GM19043 (cell line): ENCODE measurements at regions not wholly inside any gene's neighbourhood (a gene's known extent, or its start where the extent isn't known, plus 50 kb on each side); places are given as distances from the start of the nearest gene placed in this dataset.

Experiments
- ATAC-seq: cut with Tn5 transposase; IDR thresholded peaks from one replicate; pipeline ENCODE4 v1.9.1; 2021; ENCODE audit warnings: low read depth; ENCODE audit not compliant: unreplicated experiment

DNA sequence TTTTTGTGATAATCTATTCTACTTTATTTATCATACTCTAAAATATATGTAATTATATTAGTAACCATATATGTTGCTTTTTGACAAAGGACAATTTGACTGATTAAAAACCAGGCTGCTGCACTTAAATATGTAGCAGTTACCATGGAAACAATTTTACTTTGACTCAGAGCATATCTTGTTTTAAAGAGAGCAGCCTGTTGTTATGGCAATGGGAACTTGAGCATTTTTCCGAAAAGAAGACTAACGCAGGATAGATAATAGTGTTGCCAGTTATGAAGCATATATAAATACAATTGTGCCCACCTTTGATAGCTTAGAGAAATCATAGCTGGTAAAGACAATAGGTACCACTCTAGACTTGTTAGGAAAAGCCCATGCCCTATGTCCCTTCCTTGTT lies 283.0 kb downstream of the GASK1B start:
- ATAC-seq = no peak

- no peak for ATAC-seq
Measured at GRCh38 chr4:157888281-157888680, 284.5 kb downstream of the GASK1B start.

- no peak for ATAC-seq
Measured at GRCh38 chr4:157887316-157887715, 285.5 kb downstream of the GASK1B start.

- ATAC-seq = no peak
Measured at GRCh38 chr4:157886645-157887044, 286.2 kb downstream of the GASK1B start.

DNA sequence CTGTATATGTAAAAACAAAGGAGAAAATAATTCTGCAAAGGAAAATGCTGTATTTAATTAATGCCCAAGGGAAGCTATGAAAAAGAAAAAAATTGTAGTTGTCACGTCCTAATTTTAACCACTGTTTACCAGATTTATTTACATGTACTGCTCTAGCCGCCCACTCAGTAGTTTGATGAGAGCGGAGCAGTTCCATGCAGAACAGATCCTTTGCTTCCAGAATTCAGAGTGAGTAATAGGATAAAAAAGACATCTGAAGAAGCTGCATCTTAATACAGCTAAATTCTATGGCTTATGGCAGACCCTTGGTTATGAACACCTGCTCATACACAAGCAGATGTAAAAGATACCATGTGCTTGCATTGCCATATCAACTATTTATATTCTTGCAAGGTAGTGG lies 287.0 kb downstream of the GASK1B start:
- ATAC-seq = no peak

DNA sequence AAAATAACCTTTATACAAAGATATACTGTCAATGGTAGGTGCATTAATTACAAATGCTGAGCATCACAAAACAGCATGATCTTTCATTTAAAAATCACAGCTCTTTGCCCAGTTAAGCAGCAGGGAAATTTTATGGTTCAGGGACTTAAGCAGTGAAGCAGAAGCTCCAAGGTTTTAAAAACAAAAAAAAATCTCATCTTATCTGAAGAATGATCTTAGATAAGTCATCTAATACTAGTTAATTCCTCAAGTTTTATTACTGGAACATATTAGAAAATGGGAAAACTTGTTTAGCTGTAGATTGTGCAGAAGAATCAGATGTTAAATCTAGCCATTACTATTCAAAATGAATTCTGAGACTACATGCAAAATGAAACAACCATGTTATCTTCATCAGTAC lies 289.9 kb downstream of the GASK1B start:
- ATAC-seq = no peak

DNA sequence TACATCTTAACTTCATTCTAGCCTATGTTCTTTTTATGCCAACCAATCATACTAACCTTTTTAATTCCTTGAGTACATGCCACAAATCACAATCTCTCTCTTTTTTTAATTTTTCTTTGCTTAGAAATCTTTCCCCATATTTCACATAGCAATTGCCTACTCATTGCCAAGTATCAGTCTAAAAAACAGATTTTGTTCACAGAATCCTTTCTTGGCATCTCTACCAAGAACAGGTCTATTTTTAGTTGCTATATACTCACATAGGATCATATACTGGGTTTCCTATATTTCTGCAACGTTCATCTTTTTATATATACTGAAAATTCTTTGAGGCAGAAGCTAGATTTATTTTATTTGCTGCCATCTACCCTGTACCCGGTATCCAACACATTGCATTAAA lies 292.1 kb downstream of the GASK1B start:
- ATAC-seq = no peak

- no peak for ATAC-seq
Measured at GRCh38 chr4:157854819-157855218, 318.0 kb downstream of the GASK1B start.

- no peak for ATAC-seq
Measured at GRCh38 chr4:157840648-157841047, 332.2 kb downstream of the GASK1B start.

DNA sequence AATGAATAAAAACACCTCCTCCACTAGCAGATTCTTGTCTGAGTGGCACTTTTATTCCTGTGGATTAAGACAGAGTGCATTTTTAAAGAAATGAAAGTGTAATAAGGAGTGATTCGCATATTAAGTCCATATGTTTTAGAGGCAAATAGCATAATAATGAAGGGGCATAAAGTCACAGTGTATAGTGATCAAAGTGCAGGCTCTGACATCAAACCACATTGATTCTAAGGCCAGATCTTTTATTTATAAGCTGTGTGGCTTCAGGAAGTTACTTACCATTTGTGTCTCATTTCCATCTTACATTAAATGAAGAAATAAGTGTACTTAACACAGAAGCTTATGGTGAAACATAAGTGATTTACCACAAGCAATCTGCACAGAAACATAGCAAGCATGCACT lies 332.8 kb downstream of the GASK1B start:
- ATAC-seq = no peak

DNA sequence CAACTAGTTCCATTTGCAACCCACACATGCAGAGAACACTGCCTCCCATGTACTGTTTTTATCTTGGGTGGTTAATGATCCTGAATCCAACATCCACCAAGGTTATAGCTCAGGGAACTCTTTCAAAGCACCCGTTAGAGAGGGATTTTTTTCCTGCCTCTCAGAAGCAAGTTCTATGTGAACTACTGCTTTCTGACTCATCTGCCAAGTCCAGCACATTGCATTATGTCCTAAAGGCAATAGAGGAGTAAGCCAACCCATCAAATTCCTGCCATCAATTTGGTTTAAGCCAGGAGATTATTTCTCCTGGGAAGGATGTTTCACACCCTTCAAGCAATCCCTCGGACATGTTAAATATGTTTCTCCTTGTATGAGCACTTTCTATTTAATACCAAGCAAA lies 334.5 kb downstream of the GASK1B start:
- ATAC-seq = no peak

DNA sequence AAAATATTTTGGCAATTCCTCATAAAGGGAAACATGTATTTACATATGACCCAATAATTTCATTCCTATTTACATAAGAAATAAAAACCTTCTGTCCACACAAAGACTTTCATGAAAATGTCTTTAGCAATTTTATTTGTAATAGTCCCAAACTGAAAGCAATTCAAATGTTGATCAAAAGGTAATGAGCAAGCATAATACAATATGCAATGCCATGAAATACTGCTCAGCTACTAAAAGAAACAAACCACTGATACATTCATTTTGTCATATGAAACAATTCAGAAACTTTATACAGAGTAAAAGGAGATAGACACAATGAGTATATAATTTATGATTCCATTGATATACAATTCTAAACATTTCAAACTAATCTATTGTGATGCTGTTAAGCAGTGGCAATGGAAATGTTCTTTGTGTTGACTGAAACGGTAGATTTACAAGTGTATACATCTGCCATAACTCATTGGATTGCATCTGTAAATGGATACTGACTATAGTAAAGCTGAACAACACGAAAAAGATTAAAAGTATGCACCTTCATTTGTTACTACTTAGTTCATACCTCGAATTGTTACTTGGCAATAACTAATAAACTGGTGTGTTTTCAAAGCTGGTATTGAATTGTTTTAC lies 335.6 kb downstream of the GASK1B start:
- no peak for ATAC-seq

GRCh38 chr4:157832596-157832995 lies 340.2 kb downstream of the GASK1B start:
- ATAC-seq = no peak

DNA sequence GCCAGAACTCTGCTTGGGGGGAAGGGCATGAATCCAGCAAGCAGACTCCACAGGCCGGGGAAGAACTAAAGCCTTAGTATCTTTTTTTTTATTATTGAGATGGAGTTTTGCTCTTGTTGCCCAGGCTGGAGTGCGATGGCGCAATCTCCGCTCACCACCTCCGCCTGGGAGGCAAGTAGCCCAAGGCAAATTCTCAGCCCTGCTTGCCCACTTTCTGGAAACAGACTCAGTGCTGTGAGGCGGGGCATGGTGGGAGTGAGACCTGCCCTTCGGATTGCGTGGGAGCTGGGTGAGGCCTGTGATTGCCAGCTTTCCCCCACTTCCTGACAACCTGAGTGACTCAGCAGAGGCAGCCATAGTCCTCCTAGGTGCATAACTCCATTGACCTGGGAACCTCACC lies 348.8 kb downstream of the GASK1B start:
- ATAC-seq = no peak

DNA sequence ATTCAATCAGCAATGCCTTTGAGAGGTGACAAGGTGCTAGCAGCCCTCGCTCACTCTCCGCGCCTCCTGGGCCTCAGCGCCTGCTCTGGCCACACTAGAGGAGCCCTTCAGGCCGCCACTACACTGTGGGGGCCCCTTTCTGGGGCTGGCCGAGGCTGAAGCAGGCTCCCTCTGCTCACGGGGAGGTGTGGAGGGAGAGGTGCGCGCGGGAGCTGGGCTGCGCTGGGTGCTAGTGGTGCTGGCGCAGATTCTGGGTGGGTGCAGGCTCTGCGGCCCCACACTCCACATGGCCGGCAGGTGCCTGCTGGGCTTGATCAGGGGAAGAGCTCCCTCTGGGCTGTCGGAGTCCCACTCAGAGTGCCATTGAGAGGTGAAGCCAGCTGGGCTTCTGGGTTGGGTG lies 351.0 kb downstream of the GASK1B start:
- ATAC-seq = no peak

- no peak for ATAC-seq
Measured at GRCh38 chr4:157819693-157820464, 352.9 kb downstream of the GASK1B start.

GRCh38 chr4:157818946-157819692 lies 353.7 kb downstream of the GASK1B start:
- ATAC-seq = no peak

GRCh38 chr4:157810137-157810774 lies 362.6 kb downstream of the GASK1B start:
- no peak for ATAC-seq

GRCh38 chr4:157808796-157809383 lies 363.9 kb downstream of the GASK1B start:
- no peak for ATAC-seq

- no peak for ATAC-seq
Measured at GRCh38 chr4:157806184-157806583, 366.6 kb downstream of the GASK1B start.

DNA sequence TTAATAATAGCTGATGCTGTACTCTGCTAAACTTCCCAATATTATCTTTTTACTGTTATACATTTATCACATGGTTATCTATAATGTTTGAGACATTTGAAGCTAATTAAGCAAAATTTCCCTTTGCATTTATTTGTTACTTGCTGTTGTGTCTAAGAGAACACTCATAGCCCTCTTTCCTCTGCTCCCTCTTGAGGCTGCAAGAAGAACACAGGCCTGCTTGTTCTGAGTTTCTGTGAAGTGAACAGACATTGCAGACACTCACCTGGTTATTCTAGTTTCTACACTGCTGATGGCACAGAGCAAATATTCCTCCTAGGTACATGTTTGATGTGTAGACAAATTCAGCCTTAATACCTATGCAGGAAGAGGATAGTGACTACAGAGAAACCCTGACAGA lies 367.8 kb downstream of the GASK1B start:
- no peak for ATAC-seq
